Sigmoid colon (tissue), 4 donors: ENCODE measurements at regions not wholly inside any gene's neighbourhood (a gene's known extent, or its start where the extent isn't known, plus 50 kb on each side); places are given as distances from the start of the nearest gene placed in this dataset.

Source experiments
- POLR2A ChIP-seq, 2 donors: fragments of 450-650 bp; IDR thresholded peaks; one replicate each; pipeline ENCODE4 v1.6.1; 2016; ENCODE audit warnings: antibody characterized with exemption in 2 of 2, mild to moderate bottlenecking in 2 of 2, moderate library complexity in 2 of 2
- POLR2AphosphoS5 ChIP-seq, 4 donors: sonication (generic); formaldehyde crosslinking; IDR thresholded peaks; one replicate each; pipeline ENCODE4 v1.6.1; 2017; ENCODE audit warnings: antibody characterized with exemption in 4 of 4
- TF ChIP-seq, protein P1 (sequence below), 4 experiments: fragments of 450-650 bp in 3 of 4; fragments of 200-600 bp in 1 of 4; IDR thresholded peaks; one replicate each; pipeline ENCODE4 v1.5.1; 2016 to 2019; ENCODE audit warnings: antibody characterized with exemption in 4 of 4, mild to moderate bottlenecking in 3 of 4, moderate library complexity in 2 of 4

DNA sequence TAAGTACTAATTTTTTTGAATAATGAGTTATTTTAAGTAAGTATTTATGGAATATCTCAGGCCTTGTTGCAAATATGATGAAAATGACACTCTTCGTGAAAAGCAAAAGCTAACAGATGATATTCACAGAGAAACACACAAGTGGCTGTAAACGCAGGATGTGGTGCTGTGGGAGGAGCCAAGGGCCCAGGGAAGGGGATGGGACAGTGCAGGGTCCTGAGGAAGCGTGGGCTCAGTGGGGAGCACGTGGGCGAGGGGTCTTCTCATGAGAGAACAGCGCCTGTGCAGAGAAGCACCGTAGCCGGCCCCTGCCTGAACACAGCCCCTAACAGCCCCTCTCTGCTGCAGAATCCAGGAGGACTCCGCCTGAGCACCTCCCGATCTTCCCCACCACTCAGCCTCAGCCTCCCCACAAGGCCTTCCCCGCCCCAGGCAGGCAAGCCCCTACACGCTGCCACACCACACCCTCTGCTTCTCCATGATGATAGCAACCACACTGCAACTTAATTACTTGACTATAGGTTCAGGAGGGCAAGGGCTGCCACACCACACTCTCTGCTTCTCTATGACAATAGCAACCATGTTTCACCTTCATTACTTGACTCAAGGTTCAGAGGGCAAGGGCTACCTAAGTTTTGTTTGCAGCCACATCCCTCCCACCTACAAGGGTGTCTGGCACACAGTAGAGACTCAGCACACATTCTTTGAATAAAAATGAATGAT, 152.6 kb upstream of the RNF32 start:
- TF ChIP-seq, protein P1, sequence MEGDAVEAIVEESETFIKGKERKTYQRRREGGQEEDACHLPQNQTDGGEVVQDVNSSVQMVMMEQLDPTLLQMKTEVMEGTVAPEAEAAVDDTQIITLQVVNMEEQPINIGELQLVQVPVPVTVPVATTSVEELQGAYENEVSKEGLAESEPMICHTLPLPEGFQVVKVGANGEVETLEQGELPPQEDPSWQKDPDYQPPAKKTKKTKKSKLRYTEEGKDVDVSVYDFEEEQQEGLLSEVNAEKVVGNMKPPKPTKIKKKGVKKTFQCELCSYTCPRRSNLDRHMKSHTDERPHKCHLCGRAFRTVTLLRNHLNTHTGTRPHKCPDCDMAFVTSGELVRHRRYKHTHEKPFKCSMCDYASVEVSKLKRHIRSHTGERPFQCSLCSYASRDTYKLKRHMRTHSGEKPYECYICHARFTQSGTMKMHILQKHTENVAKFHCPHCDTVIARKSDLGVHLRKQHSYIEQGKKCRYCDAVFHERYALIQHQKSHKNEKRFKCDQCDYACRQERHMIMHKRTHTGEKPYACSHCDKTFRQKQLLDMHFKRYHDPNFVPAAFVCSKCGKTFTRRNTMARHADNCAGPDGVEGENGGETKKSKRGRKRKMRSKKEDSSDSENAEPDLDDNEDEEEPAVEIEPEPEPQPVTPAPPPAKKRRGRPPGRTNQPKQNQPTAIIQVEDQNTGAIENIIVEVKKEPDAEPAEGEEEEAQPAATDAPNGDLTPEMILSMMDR (IDR thresholded peaks at IDR 0.05): no peak
- TF ChIP-seq POLR2AphosphoS5 (IDR thresholded peaks at IDR 0.05): no peak
- TF ChIP-seq POLR2A (IDR thresholded peaks at IDR 0.05): no peak
